Endothelial cell of umbilical vein (primary cell): ENCODE measurements at regions not wholly inside any gene's neighbourhood (a gene's known extent, or its start where the extent isn't known, plus 50 kb on each side); places are given as distances from the start of the nearest gene placed in this dataset.

Experiments used
- BruUV-seq: library from RNA; stranded (reverse); fragments of 400-500 nt; replicated peaks from 2 replicates; lab custom pipeline; 2021; lab: Mats Ljungman, UMichigan
- CTCF ChIA-PET: fragments of 300-600, 350-600 bp; sonication (Branson Sonifier 250); formaldehyde crosslinking; loops from one replicate; lab custom pipeline; 2021; ENCODE audit warnings: antibody characterized with exemption, inconsistent platforms; lab: Charles Lee
- POLR2A ChIA-PET: fragments of 300-600, 350-600 bp; sonication (Branson Sonifier 250); formaldehyde crosslinking; loops from one replicate; lab custom pipeline; 2021; ENCODE audit warnings: antibody characterized with exemption, inconsistent platforms; lab: Charles Lee
- DNase-seq: peaks from one replicate; pipeline ENCODE4 v3.0.0-alpha.2; 2011; ENCODE audit warnings: low read depth, low spot score
- FAIRE-seq: peaks from 2 replicates; lab custom pipeline; 2011; peaks lifted over from hg19 to GRCh38; lab: Jason Lieb, UNC
- H2AFZ ChIP-seq: 2 replicates; pipeline ENCODE4 v1.6.0; 2012; ENCODE audit warnings: low read depth, low read length, control low read depth, inconsistent platforms
- H3K27ac ChIP-seq: 2 replicates; pipeline ENCODE4 v1.5.1; 2011; ENCODE audit warnings: low read depth, mild to moderate bottlenecking, control low read depth, low read length, moderate library complexity; ENCODE audit not compliant: insufficient read depth
- H3K27me3 ChIP-seq, 2 experiments: 2 replicates each; pipeline versions ENCODE4 v1.6.0 to v1.6.1; 2011; ENCODE audit warnings: low read length in 2 of 2, mixed read lengths in 1 of 2; ENCODE audit not compliant: control insufficient read depth in 2 of 2, insufficient read depth in 2 of 2
- H3K36me3 ChIP-seq, 2 experiments: 2 replicates in 1 of 2; 3 replicates in 1 of 2; pipeline ENCODE4 v1.5.1; 2011; ENCODE audit warnings: low read length in 2 of 2, mild to moderate bottlenecking in 1 of 2, moderate library complexity in 1 of 2; ENCODE audit not compliant: control insufficient read depth in 2 of 2, insufficient read depth in 2 of 2; ENCODE audit errors: extremely low read depth in 1 of 2
- H3K4me1 ChIP-seq: 3 replicates; pipeline ENCODE4 v1.5.1; 2011; ENCODE audit warnings: mild to moderate bottlenecking, low read length; ENCODE audit not compliant: control insufficient read depth, insufficient read depth; ENCODE audit errors: extremely low read depth
- H3K4me2 ChIP-seq: 2 replicates; pipeline ENCODE4 v1.6.1; 2011; ENCODE audit warnings: low read length, control low read depth, mixed read lengths; ENCODE audit not compliant: insufficient read depth
- H3K4me3 ChIP-seq, 3 experiments: fragments of 200-600 bp in 1 of 3; sonication (generic), shearing (Covaris generic) in 1 of 3; replicated peaks in 1 of 3; 2 replicates each; pipeline ENCODE4 v1.5.1; 2011 to 2016; ENCODE audit warnings: control low read depth in 3 of 3, low read length in 3 of 3, mild to moderate bottlenecking in 2 of 3, inconsistent platforms in 1 of 3, low read depth in 1 of 3, moderate library complexity in 1 of 3; ENCODE audit not compliant: insufficient read depth in 1 of 3
- H3K79me2 ChIP-seq: 2 replicates; pipeline ENCODE4 v1.6.0; 2012; ENCODE audit warnings: low read length, inconsistent platforms; ENCODE audit not compliant: control insufficient read depth, insufficient read depth
- H3K9ac ChIP-seq: replicated peaks from 2 replicates; pipeline ENCODE3; 2011; ENCODE audit warnings: low read length, control low read depth; ENCODE audit not compliant: insufficient read depth; ENCODE audit errors: extremely low read depth
- H3K9me1 ChIP-seq: replicated peaks from 3 replicates; pipeline ENCODE4 v1.6.0; 2011; ENCODE audit warnings: mild to moderate bottlenecking, low read length; ENCODE audit not compliant: control insufficient read depth, insufficient read depth; ENCODE audit errors: extremely low read depth
- H3K9me3 ChIP-seq: replicated peaks from 2 replicates; pipeline ENCODE4 v1.5.1; 2012; ENCODE audit warnings: low read length, inconsistent platforms; ENCODE audit not compliant: control insufficient read depth, insufficient read depth
- H4K20me1 ChIP-seq: replicated peaks from 2 replicates; pipeline ENCODE3; 2011; ENCODE audit warnings: mild to moderate bottlenecking, low read length; ENCODE audit not compliant: control insufficient read depth, insufficient read depth; ENCODE audit errors: extremely low read depth
- CTCF ChIP-seq, 2 donors: IDR thresholded peaks; 1 replicate in 1 of 2; 2 replicates in 1 of 2; pipeline ENCODE4 v1.5.1; 2011; ENCODE audit warnings: low read length in 2 of 2, mild to moderate bottlenecking in 2 of 2, moderate library complexity in 2 of 2, control low read depth in 1 of 2, inconsistent platforms in 1 of 2, low read depth in 1 of 2; ENCODE audit not compliant: insufficient read depth in 1 of 2; ENCODE audit errors: extremely low read depth in 1 of 2
- EZH2 ChIP-seq: IDR thresholded peaks from 2 replicates; pipeline ENCODE4 v1.6.1; 2012; ENCODE audit warnings: borderline replicate concordance, low read depth, mild to moderate bottlenecking, moderate library complexity, low read length, inconsistent platforms; ENCODE audit not compliant: severe bottlenecking
- FOS ChIP-seq: IDR thresholded peaks from 2 replicates; pipeline ENCODE4 v1.6.1; 2011; ENCODE audit warnings: mild to moderate bottlenecking, low read length, moderate library complexity, borderline replicate concordance; ENCODE audit not compliant: insufficient read depth
- GATA2 ChIP-seq: IDR thresholded peaks from 2 replicates; pipeline ENCODE4 v1.7.0; 2011; ENCODE audit warnings: low read depth, mild to moderate bottlenecking, moderate library complexity, mixed read lengths, low read length; ENCODE audit not compliant: insufficient read length, insufficient read depth
- JUN ChIP-seq: IDR thresholded peaks from 2 replicates; pipeline ENCODE4 v1.6.1; 2011; ENCODE audit warnings: borderline replicate concordance, low read depth; ENCODE audit not compliant: insufficient read length, insufficient read depth
- MAX ChIP-seq: IDR thresholded peaks from 2 replicates; pipeline ENCODE4 v1.6.1; 2011; ENCODE audit not compliant: insufficient read depth, insufficient read length
- MYC ChIP-seq: IDR thresholded peaks from one replicate; pipeline ENCODE4 v1.6.1; 2011; ENCODE audit warnings: mild to moderate bottlenecking, low read depth, low read length
- POLR2A ChIP-seq: IDR thresholded peaks from 2 replicates; pipeline ENCODE4 v1.6.1; 2012; ENCODE audit warnings: low read depth, mild to moderate bottlenecking, control low read depth, low read length
- POLR2AphosphoS5 ChIP-seq: IDR thresholded peaks from 2 replicates; pipeline ENCODE4 v1.6.1; 2012; ENCODE audit warnings: low read depth, mild to moderate bottlenecking, control low read depth, low read length, moderate library complexity; ENCODE audit not compliant: insufficient read depth
- dilution Hi-C: fragments of 300-500 bp; cut with MboI; formaldehyde crosslinking; loops from one replicate; pipeline ENCODE4 v1.15.0; 2019; ENCODE audit warnings: low sequenced_read_pairs; ENCODE audit not compliant: extremely low pct_ligation_motif_present
- intact Hi-C: fragments of 100-400 bp; cut with micrococcal nuclease; formaldehyde crosslinking; loops from one replicate; pipeline ENCODE4 v1.10.0; 2022

GRCh38 chr12:13687633-13688032 lies 293.8 kb downstream of the GRIN2B start:
- FAIRE-seq: no peak
- CTCF ChIA-PET: no interaction called here
- dilution Hi-C loops: no loop called here

More at GRCh38 chr12:13687633-13688032, 293.8 kb downstream of the GRIN2B start:
- no peak overlapping the region for H2AFZ ChIP-seq
- H4K20me1 ChIP-seq: no peaks in the 10 kb centered on the region
- DNase-seq: no peak
- H3K4me2 ChIP-seq: no peak overlapping the region
- H3K9me1 ChIP-seq: no peaks in the 10 kb centered on the region
- no TSS peak for BruUV-seq
- no peak overlapping the region for H3K9ac ChIP-seq
- H3K27ac ChIP-seq: no peak overlapping the region
- H3K27me3 ChIP-seq: no peaks in the 10 kb centered on the region
- H3K36me3 ChIP-seq: no peaks in the 10 kb centered on the region
- POLR2A ChIA-PET: no interaction called here
- H3K4me1 ChIP-seq: no peaks in the 10 kb centered on the region
- intact Hi-C loops: no loop called here
- no peaks in the 10 kb centered on the region for H3K9me3 ChIP-seq
- no peaks in the 10 kb centered on the region for H3K79me2 ChIP-seq
- TF ChIP-seq JUN (no peak), MAX (no peak), POLR2AphosphoS5 (no peak), GATA2 (no peak), CTCF (IDR thresholded peaks at IDR 0.05; ENCODE audit: extremely low read depth in 1 of 2, insufficient read depth in 1 of 2, low read depth in 1 of 2, low read length in 2 of 2) (no peak), FOS (no peak), MYC (no peak), EZH2 (no peak), POLR2A (no peak)
- H3K4me3 ChIP-seq: no peak overlapping the region
